ENCODE measurements at regions not wholly inside any gene's neighbourhood (a gene's known extent, or its start where the extent isn't known, plus 50 kb on each side); places are given as distances from the start of the nearest gene placed in this dataset.

GRCh38 chr12:124375789-124376175, 80.9 kb downstream of the RFLNA start:
- Mint-ChIP-seq H3K4me1 (no peaks in the 10 kb centered on the region), H3K9me3 (no peaks in the 10 kb centered on the region), H3K4me3 (no peak overlapping the region), H3K27ac (no peak overlapping the region), H3K36me3 (peaks cover 18% of the 10 kb centered on the region), H3K27me3 (ENCODE audit: low read depth) (no peaks in the 10 kb centered on the region)
- no peak for DNase-seq (ENCODE audit: low spot score)
- no peak for ATAC-seq
- CTCF ChIA-PET: interaction anchor here (0.7 to 1.1 kb wide), 2 partner anchors 13 to 393 kb away, joined by 3 read pairs; no protein-coding TSS in a partner anchor
- no peak for TF ChIP-seq SOX15 (CRISPR knock-in tag; IDR thresholded peaks at IDR 0.05)
- TF ChIP-seq NR2C2 (CRISPR knock-in tag; IDR thresholded peaks at IDR 0.05): no peak
- TF ChIP-seq FOXK1 (CRISPR knock-in tag; IDR thresholded peaks at IDR 0.05): no peak
- TF ChIP-seq ZSCAN18 (CRISPR knock-in tag; IDR thresholded peaks at IDR 0.05): no peak
- no peak for TF ChIP-seq HMGA2 (CRISPR knock-in tag; IDR thresholded peaks at IDR 0.05)
- no peak for TF ChIP-seq ERG (CRISPR knock-in tag; IDR thresholded peaks at IDR 0.05)
- TF ChIP-seq FOXP1 (CRISPR knock-in tag; IDR thresholded peaks at IDR 0.05; ENCODE audit: borderline replicate concordance): no peak
- no peak for TF ChIP-seq ZNF512 (CRISPR knock-in tag; IDR thresholded peaks at IDR 0.05; ENCODE audit: borderline replicate concordance)
- no peak for TF ChIP-seq OVOL2 (CRISPR knock-in tag; IDR thresholded peaks at IDR 0.05; ENCODE audit: borderline replicate concordance)
- no peak for TF ChIP-seq SMAD3 (CRISPR knock-in tag; IDR thresholded peaks at IDR 0.05; ENCODE audit: borderline replicate concordance)
- no peak for TF ChIP-seq ZBTB43 (CRISPR knock-in tag; IDR thresholded peaks at IDR 0.05)
- TF ChIP-seq ELF4 (CRISPR knock-in tag; IDR thresholded peaks at IDR 0.05; ENCODE audit: low read depth): no peak
- no peak for TF ChIP-seq AR (CRISPR knock-in tag; IDR thresholded peaks at IDR 0.05)
- TF ChIP-seq RORB (CRISPR knock-in tag; IDR thresholded peaks at IDR 0.05): no peak
- POLR2A ChIA-PET: no interaction called here

GRCh38 chr12:124375141-124375788, 80.4 kb downstream of the RFLNA start:
- no peaks in the 10 kb centered on the region for H3K27me3 Mint-ChIP-seq (ENCODE audit: low read depth)
- H3K27ac Mint-ChIP-seq: no peak overlapping the region
- no peak for ATAC-seq
- H3K4me3 Mint-ChIP-seq: no peak overlapping the region
- H3K36me3 Mint-ChIP-seq: peaks cover 21% of the 10 kb centered on the region
- no peaks in the 10 kb centered on the region for H3K4me1 Mint-ChIP-seq
- no peaks in the 10 kb centered on the region for H3K9me3 Mint-ChIP-seq
- DNase-seq (ENCODE audit: low spot score): no peak
- CTCF ChIA-PET: interaction anchor here (1.1 kb wide), 1 partner anchor 13 kb away, joined by 3 read pairs; no protein-coding TSS in a partner anchor
- POLR2A ChIA-PET: no interaction called here
- TF ChIP-seq ZSCAN18 (CRISPR knock-in tag; IDR thresholded peaks at IDR 0.05): no peak
- TF ChIP-seq RORB (CRISPR knock-in tag; IDR thresholded peaks at IDR 0.05): no peak
- no peak for TF ChIP-seq OVOL2 (CRISPR knock-in tag; IDR thresholded peaks at IDR 0.05; ENCODE audit: borderline replicate concordance)
- TF ChIP-seq JUN (CRISPR knock-in tag; IDR thresholded peaks at IDR 0.05): no peak
- no peak for TF ChIP-seq FOXK1 (CRISPR knock-in tag; IDR thresholded peaks at IDR 0.05)
- no peak for TF ChIP-seq NR2C2 (CRISPR knock-in tag; IDR thresholded peaks at IDR 0.05)
- no peak for TF ChIP-seq GABPB1 (CRISPR knock-in tag; IDR thresholded peaks at IDR 0.05)
- no peak for TF ChIP-seq AFF4 (CRISPR knock-in tag; IDR thresholded peaks at IDR 0.05; ENCODE audit: borderline replicate concordance)
- TF ChIP-seq SMAD4 (CRISPR knock-in tag; IDR thresholded peaks at IDR 0.05): no peak
- no peak for TF ChIP-seq ZBTB43 (CRISPR knock-in tag; IDR thresholded peaks at IDR 0.05)

Measured in WTC11 (cell line).